Fibroblast of villous mesenchyme (primary cell): ENCODE measurements at regions not wholly inside any gene's neighbourhood (a gene's known extent, or its start where the extent isn't known, plus 50 kb on each side); places are given as distances from the start of the nearest gene placed in this dataset.

Source experiments
- DNase-seq: peaks from one replicate; pipeline ENCODE4 v3.0.0-alpha.2; 2010; ENCODE audit warnings: low read depth
- H3K4me3 ChIP-seq: 2 replicates; pipeline ENCODE4 v1.5.1; 2011; ENCODE audit warnings: low read depth, mild to moderate bottlenecking, low read length
- TF ChIP-seq, protein P1 (sequence below): IDR thresholded peaks from 2 replicates; pipeline ENCODE4 v1.5.1; 2012; ENCODE audit warnings: low read depth, mild to moderate bottlenecking, low read length; ENCODE audit not compliant: insufficient read depth

DNA sequence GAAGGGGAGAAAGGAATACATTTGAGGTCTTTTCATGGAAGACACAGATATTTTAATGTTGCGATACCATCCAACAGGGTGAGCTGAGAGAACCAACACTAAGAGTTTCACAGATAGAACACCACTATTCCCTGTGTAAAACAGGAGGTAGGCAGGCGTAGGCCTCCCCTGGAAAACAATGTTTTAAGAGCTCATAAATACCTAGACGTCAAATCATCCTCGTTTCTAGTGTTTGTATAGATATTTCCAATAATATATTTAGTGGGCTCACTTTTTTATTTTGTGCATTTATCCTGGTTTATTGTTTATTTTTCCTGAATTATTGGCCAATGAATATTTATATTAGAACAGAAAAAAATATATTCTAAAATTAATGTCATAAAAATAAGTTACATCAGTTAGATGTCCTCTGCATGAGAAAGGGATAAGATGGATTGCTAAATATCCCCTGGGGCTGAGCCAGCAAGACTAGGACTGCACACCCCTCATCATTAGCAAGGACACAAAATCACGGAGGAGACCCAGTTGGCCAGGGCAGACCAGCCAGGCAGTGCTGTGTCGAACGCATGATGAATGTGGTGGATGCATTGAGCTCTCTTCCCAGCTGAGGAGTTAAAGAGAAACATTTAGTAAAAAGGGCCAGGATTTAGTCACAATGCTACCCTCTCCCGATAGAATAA, 380.5 kb downstream of the C6orf118 start:
- no peak overlapping the region for H3K4me3 ChIP-seq
- TF ChIP-seq, protein P1, sequence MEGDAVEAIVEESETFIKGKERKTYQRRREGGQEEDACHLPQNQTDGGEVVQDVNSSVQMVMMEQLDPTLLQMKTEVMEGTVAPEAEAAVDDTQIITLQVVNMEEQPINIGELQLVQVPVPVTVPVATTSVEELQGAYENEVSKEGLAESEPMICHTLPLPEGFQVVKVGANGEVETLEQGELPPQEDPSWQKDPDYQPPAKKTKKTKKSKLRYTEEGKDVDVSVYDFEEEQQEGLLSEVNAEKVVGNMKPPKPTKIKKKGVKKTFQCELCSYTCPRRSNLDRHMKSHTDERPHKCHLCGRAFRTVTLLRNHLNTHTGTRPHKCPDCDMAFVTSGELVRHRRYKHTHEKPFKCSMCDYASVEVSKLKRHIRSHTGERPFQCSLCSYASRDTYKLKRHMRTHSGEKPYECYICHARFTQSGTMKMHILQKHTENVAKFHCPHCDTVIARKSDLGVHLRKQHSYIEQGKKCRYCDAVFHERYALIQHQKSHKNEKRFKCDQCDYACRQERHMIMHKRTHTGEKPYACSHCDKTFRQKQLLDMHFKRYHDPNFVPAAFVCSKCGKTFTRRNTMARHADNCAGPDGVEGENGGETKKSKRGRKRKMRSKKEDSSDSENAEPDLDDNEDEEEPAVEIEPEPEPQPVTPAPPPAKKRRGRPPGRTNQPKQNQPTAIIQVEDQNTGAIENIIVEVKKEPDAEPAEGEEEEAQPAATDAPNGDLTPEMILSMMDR: no peak
- DNase-seq: no peak

DNA sequence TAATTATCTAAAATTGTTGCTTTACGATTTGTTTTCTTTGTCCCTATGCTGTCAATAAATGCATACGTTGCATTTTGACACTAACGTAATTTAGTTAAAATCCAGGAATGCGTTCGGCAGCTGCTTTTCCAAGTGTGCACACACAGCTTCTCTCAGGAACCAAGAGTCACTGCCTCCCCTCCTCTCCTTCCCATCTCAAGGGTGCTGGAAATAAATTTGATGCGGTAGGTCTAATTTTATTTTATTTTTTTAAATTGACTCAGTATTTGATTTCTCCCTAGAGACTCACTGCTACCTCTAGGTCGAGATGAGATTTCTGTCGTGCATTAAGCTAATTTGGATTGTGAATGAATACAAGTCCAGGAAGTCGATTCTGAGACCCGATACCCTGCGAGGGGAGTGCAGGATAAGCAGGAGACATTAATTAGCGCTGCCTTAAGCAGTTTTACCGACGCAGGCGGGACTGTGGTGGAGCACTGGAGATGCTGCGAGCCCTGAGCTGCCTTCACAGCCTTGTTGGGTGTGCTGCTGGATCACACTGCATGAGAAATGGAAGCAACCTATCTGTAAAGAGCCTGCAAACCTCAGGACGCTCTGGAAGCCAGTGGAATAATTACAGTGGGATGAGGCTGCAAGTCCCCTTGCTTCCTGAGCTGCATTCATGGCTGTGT, 381.2 kb downstream of the C6orf118 start:
- H3K4me3 ChIP-seq: no peak overlapping the region
- TF ChIP-seq, protein P1: no peak
- no peak for DNase-seq

DNA sequence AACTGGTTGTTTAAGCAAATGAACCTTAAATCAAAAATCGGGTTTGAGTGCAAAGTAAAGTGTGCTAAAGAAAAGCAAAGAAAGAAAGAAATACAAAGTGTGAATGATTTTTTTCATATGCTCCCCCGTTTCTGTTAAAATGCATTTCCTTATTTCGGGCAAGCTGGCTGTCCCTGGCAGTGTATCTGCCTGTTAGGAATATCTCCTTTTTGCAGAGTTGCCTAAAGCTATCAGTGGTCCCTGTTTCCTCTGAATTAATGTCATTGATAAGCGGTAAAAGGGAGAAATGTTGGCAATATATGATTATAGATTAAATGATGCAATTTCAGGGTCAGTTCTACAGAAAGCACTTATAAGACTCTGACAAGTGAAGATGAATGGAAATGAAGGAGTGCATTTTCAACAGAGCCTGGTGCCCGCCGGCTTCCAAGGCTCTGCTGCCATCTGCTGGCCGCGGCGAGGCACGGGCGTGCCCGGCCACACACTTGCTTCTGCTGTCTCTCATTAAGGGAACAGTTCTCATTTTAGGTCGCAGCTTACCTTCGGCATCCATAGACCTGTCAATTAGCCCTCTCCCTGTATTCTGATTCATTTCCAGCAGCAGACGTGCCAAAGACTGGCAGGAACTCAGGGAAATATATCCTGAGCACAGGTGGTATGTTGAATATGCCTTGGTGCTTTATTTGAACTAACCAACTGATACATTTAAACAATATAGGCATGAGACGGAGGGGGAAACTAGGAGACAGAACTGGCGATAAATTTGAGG, 381.9 kb downstream of the C6orf118 start:
- TF ChIP-seq, protein P1: peak; percentile 91
- H3K4me3 ChIP-seq: no peak overlapping the region
- DNase-seq: peak; percentile 45

DNA sequence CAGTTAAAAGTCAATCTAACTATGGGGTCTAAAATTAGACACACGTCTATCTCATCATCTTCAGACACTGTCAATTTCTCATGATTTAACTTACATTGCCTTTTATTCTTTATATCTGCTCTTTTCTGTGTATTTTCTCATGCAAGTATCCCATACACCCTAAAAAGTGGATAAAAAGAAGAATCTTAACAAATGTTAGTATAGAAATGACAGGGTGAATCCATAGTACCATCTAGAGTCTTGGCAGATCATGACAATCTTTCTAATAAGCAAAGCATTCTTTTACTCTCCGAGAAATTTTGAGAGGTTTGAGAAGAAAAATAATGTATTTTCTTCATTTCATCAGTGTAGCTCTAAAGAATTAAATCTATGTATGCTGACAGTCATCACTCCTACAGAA, 382.7 kb downstream of the C6orf118 start:
- no peak for DNase-seq
- no peak overlapping the region for H3K4me3 ChIP-seq
- TF ChIP-seq, protein P1: no peak

DNA sequence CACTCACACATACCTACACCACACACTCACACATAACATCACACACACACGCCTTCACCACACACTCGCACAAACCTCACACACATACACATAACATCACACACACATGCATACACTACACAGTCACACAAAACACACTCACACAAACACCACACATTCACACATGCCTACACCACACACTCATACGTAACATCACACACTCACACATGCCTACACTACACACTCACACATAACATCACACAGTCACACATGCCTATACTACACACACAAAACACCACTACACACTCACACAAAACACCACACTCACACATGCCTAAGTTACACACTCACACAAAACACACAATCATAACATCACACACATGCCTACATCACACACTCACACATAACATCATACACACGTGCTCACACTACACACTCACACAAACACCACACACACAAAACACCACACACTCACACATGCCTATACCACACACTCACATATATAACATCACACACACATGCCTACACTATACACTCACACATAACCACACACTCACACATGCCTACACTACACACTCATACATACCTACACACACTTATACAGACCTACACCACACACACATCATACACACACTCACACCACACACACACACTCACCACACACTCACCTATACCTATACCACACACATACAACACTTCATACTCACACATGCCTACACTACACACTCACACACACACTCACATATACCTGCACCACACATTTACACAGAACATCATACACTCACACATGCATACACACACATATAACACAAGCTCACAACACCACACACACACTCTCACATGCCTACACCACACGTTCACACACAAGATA, 383.5 kb downstream of the C6orf118 start:
- TF ChIP-seq, protein P1: no peak
- no peak overlapping the region for H3K4me3 ChIP-seq
- no peak for DNase-seq

DNA sequence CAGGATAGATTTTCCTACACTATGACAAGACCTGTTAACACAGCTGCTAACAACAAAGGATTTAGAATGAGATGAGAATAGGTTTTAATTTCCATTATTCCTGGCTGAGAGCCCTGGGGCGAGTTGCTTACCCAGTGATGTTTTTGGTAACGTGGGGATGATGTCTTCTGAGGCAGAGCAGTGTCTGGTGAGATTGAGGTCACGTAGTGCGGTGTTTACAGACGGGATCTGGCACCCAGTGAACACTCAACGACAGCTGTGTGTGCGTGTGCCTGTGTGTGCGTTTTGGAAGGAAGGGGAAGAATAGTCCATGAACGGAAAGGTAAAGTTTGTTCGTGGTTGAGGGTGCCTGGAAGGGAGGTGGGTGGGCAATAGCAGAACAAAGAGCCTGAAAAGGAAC, 384.7 kb downstream of the C6orf118 start:
- no peak for DNase-seq
- TF ChIP-seq, protein P1: no peak
- no peak overlapping the region for H3K4me3 ChIP-seq
